HEK293T (cell line): ENCODE measurements at regions not wholly inside any gene's neighbourhood (a gene's known extent, or its start where the extent isn't known, plus 50 kb on each side); places are given as distances from the start of the nearest gene placed in this dataset.

Source experiments
- CTCF ChIA-PET: fragments of 350-600 bp; formaldehyde crosslinking; extraction: SDS; loops from one replicate; lab custom pipeline; 2021; ENCODE audit warnings: antibody characterized with exemption, inconsistent platforms; lab: Yijun Ruan, JAX
- POLR2A ChIA-PET: fragments of 350-600 bp; formaldehyde crosslinking; extraction: SDS; loops from one replicate; lab custom pipeline; 2020; ENCODE audit warnings: antibody characterized with exemption, inconsistent platforms; lab: Yijun Ruan, JAX
- DNase-seq: peaks from one replicate; pipeline ENCODE4 v3.0.0; 2012; ENCODE audit warnings: mixed read lengths; ENCODE audit errors: extremely low spot score
- ARNT ChIP-seq: fragments of 450-650 bp; IDR thresholded peaks from 2 replicates; pipeline ENCODE4 v1.6.1; 2017; ENCODE audit warnings: mild to moderate bottlenecking
- BHLHE40 ChIP-seq: fragments of 450-650 bp; IDR thresholded peaks from 2 replicates; pipeline ENCODE4 v1.6.1; 2016; ENCODE audit warnings: mild to moderate bottlenecking, moderate library complexity, borderline replicate concordance
- CTBP1 ChIP-seq: fragments of 450-650 bp; IDR thresholded peaks from 2 replicates; pipeline ENCODE4 v1.6.1; 2016; ENCODE audit warnings: borderline replicate concordance
- ELF4 ChIP-seq: fragments of 450-650 bp; IDR thresholded peaks from 2 replicates; pipeline ENCODE4 v1.6.1; 2017; ENCODE audit warnings: antibody characterized with exemption
- FOXA1 ChIP-seq: fragments of 450-650 bp; IDR thresholded peaks from 2 replicates; pipeline ENCODE4 v1.6.1; 2016; ENCODE audit warnings: mild to moderate bottlenecking
- FOXK2 ChIP-seq: fragments of 450-650 bp; IDR thresholded peaks from 2 replicates; pipeline ENCODE4 v1.6.1; 2016; ENCODE audit warnings: mild to moderate bottlenecking
- FOXM1 ChIP-seq: fragments of 450-650 bp; IDR thresholded peaks from 2 replicates; pipeline ENCODE4 v1.6.1; 2017; ENCODE audit warnings: mild to moderate bottlenecking, borderline replicate concordance
- HDGF ChIP-seq: fragments of 450-650 bp; IDR thresholded peaks from 2 replicates; pipeline ENCODE4 v1.6.1; 2017; ENCODE audit warnings: antibody characterized with exemption, borderline replicate concordance
- L3MBTL2 ChIP-seq: fragments of 450-650 bp; conservative IDR thresholded peaks from 2 replicates; pipeline ENCODE4 v1.6.1; 2016; ENCODE audit warnings: mild to moderate bottlenecking
- LEF1 ChIP-seq: fragments of 450-650 bp; IDR thresholded peaks from 2 replicates; pipeline ENCODE4 v1.6.1; 2017; ENCODE audit warnings: mild to moderate bottlenecking, borderline replicate concordance
- NFRKB ChIP-seq: fragments of 450-650 bp; IDR thresholded peaks from 2 replicates; pipeline ENCODE4 v1.6.1; 2016; ENCODE audit warnings: mild to moderate bottlenecking, moderate library complexity
- PKNOX1 ChIP-seq: fragments of 450-650 bp; IDR thresholded peaks from 2 replicates; pipeline ENCODE4 v1.6.1; 2016
- SP1 ChIP-seq: fragments of 450-650 bp; IDR thresholded peaks from 2 replicates; pipeline ENCODE4 v1.6.1; 2017
- SUZ12 ChIP-seq: fragments of 450-650 bp; IDR thresholded peaks from 2 replicates; pipeline ENCODE4 v1.6.1; 2016; ENCODE audit warnings: mild to moderate bottlenecking
- TARDBP ChIP-seq: fragments of 450-650 bp; IDR thresholded peaks from 2 replicates; pipeline ENCODE4 v1.6.1; 2016
- ZNF384 ChIP-seq: fragments of 450-650 bp; IDR thresholded peaks from 2 replicates; pipeline ENCODE4 v1.6.1; 2016

- ChIA-PET POLR2A (no interaction called here), CTCF (no interaction called here)
- no peak for DNase-seq
- TF ChIP-seq SP1 = no peak
- TF ChIP-seq L3MBTL2 = no peak
- no peak for TF ChIP-seq HDGF
- no peak for TF ChIP-seq TARDBP
- no peak for TF ChIP-seq ZNF384
- no peak for TF ChIP-seq PKNOX1
- no peak for TF ChIP-seq BHLHE40
- no peak for TF ChIP-seq SUZ12
- no peak for TF ChIP-seq ELF4
- TF ChIP-seq LEF1 = no peak
- TF ChIP-seq ARNT = no peak
- TF ChIP-seq FOXK2 = no peak
- no peak for TF ChIP-seq FOXA1
- TF ChIP-seq FOXM1 = no peak
- no peak for TF ChIP-seq NFRKB
- TF ChIP-seq CTBP1 = no peak
Measured at GRCh38 chr10:63773962-63774361, 252.8 kb downstream of the REEP3 start.

GRCh38 chr10:63780101-63780500, 258.9 kb downstream of the REEP3 start:
- CTCF ChIA-PET = no interaction called here
- POLR2A ChIA-PET = no interaction called here
- TF ChIP-seq CTBP1 (no peak), HDGF (no peak), SUZ12 (no peak)
- DNase-seq = no peak

GRCh38 chr10:63781226-63781625, 260.0 kb downstream of the REEP3 start:
- ChIA-PET POLR2A (no interaction called here), CTCF (no interaction called here)
- DNase-seq = no peak
- no peak for TF ChIP-seq PKNOX1
- TF ChIP-seq L3MBTL2 = no peak
- no peak for TF ChIP-seq ELF4
- no peak for TF ChIP-seq HDGF
- no peak for TF ChIP-seq LEF1
- TF ChIP-seq ZNF384 = no peak
- TF ChIP-seq ARNT = no peak
- TF ChIP-seq BHLHE40 = no peak
- TF ChIP-seq SP1 = no peak
- TF ChIP-seq TARDBP = no peak
- no peak for TF ChIP-seq SUZ12
- no peak for TF ChIP-seq CTBP1
- no peak for TF ChIP-seq FOXK2
- TF ChIP-seq NFRKB = no peak
- TF ChIP-seq FOXA1 = no peak
- no peak for TF ChIP-seq FOXM1

- DNase-seq = no peak
- no peak for TF ChIP-seq PKNOX1
- no peak for TF ChIP-seq ARNT
- TF ChIP-seq NFRKB = no peak
- no peak for TF ChIP-seq ELF4
- no peak for TF ChIP-seq FOXK2
- TF ChIP-seq FOXA1 = no peak
- no peak for TF ChIP-seq TARDBP
- ChIA-PET POLR2A (no interaction called here), CTCF (interaction anchor here (0.6 kb wide), 1 partner anchor 52 kb away, joined by 3 read pairs; no protein-coding TSS in a partner anchor)
Measured at GRCh38 chr10:63783882-63784281, 262.7 kb downstream of the REEP3 start.

- ChIA-PET POLR2A (no interaction called here), CTCF (no interaction called here)
- TF ChIP-seq BHLHE40 = no peak
- no peak for TF ChIP-seq PKNOX1
- TF ChIP-seq SUZ12 = no peak
- TF ChIP-seq TARDBP = no peak
- no peak for TF ChIP-seq SP1
- TF ChIP-seq ELF4 = no peak
- no peak for TF ChIP-seq ZNF384
- no peak for TF ChIP-seq LEF1
- no peak for TF ChIP-seq FOXM1
- no peak for TF ChIP-seq ARNT
- no peak for TF ChIP-seq CTBP1
- TF ChIP-seq FOXK2 = no peak
- TF ChIP-seq NFRKB = no peak
- TF ChIP-seq FOXA1 = no peak
- TF ChIP-seq HDGF = no peak
- no peak for TF ChIP-seq L3MBTL2
- DNase-seq = no peak
Measured at GRCh38 chr10:63788152-63788821, 267.1 kb downstream of the REEP3 start.
